Subcutaneous abdominal adipose tissue (tissue), 5 donors: ENCODE measurements at regions not wholly inside any gene's neighbourhood (a gene's known extent, or its start where the extent isn't known, plus 50 kb on each side); places are given as distances from the start of the nearest gene placed in this dataset.

ENCODE experiments used
- H3K27ac ChIP-seq: one replicate; pipeline ENCODE4 v1.7.0; 2013; ENCODE audit warnings: low read depth, mild to moderate bottlenecking, inconsistent platforms, low read length, moderate library complexity
- H3K27me3 ChIP-seq, 5 donors: one replicate each; pipeline ENCODE4 v1.7.0; 2013; ENCODE audit warnings: low read length in 5 of 5, inconsistent platforms in 1 of 5; ENCODE audit not compliant: control insufficient read depth in 5 of 5, insufficient read depth in 4 of 5
- H3K36me3 ChIP-seq, 5 donors: one replicate each; pipeline ENCODE4 v1.7.0; 2013; ENCODE audit warnings: low read length in 5 of 5; ENCODE audit not compliant: control insufficient read depth in 5 of 5, insufficient read depth in 5 of 5
- H3K4me1 ChIP-seq, 5 donors: one replicate each; pipeline ENCODE4 v1.7.0; 2013; ENCODE audit warnings: low read length in 5 of 5, mild to moderate bottlenecking in 3 of 5, moderate library complexity in 1 of 5; ENCODE audit not compliant: control insufficient read depth in 5 of 5, insufficient read depth in 5 of 5
- H3K4me3 ChIP-seq, 5 donors: one replicate each; pipeline ENCODE4 v1.7.0; 2013; ENCODE audit warnings: low read length in 5 of 5, low read depth in 1 of 5
- H3K9ac ChIP-seq, 5 donors: one replicate each; pipeline ENCODE4 v1.7.0; 2013; ENCODE audit warnings: low read length in 5 of 5, mild to moderate bottlenecking in 4 of 5, moderate library complexity in 3 of 5
- H3K9me3 ChIP-seq, 5 donors: one replicate each; pipeline ENCODE4 v1.7.0; 2013; ENCODE audit warnings: low read length in 5 of 5; ENCODE audit not compliant: control insufficient read depth in 5 of 5
- donor health status: healthy.
- donor health status: healthy.
- donor health status: healthy.
- donor health status: healthy.
- donor health status: healthy.

DNA sequence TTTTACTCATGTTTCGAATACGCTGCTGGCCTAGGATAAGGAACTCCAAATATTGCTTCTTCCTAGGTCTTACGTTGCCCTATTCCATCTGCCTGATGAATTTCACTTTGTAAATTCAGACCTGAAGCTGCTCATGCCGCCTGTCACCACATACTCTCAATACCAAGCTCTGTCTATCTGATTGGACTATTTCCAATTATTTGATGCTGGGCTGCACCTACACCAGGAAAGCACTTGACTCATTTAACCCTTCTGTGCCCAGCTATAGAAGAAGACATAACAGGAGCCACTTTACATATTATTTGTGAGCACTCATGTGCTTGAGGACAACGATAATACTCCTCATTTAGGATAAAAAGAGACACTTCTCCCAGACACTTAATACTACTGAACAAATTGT, 1293.9 kb upstream of the LRRTM1 start:
- Histone ChIP-seq H3K9ac (no peak overlapping the region), H3K4me1 (no peaks in the 10 kb centered on the region), H3K36me3 (no peaks in the 10 kb centered on the region), H3K27me3 (no peaks in the 10 kb centered on the region), H3K27ac (no peak overlapping the region), H3K4me3 (no peak overlapping the region), H3K9me3 (peaks cover 0 to 4% (median 0%) of the 10 kb centered on the region in 5 donors)

GRCh38 chr2:81589406-81589805, 1284.9 kb upstream of the LRRTM1 start:
- no peak overlapping the region for H3K4me3 ChIP-seq
- H3K36me3 ChIP-seq = no peaks in the 10 kb centered on the region
- H3K27me3 ChIP-seq = no peaks in the 10 kb centered on the region
- no peaks in the 10 kb centered on the region for H3K9me3 ChIP-seq
- no peak overlapping the region for H3K27ac ChIP-seq
- no peak overlapping the region for H3K9ac ChIP-seq
- no peaks in the 10 kb centered on the region for H3K4me1 ChIP-seq

DNA sequence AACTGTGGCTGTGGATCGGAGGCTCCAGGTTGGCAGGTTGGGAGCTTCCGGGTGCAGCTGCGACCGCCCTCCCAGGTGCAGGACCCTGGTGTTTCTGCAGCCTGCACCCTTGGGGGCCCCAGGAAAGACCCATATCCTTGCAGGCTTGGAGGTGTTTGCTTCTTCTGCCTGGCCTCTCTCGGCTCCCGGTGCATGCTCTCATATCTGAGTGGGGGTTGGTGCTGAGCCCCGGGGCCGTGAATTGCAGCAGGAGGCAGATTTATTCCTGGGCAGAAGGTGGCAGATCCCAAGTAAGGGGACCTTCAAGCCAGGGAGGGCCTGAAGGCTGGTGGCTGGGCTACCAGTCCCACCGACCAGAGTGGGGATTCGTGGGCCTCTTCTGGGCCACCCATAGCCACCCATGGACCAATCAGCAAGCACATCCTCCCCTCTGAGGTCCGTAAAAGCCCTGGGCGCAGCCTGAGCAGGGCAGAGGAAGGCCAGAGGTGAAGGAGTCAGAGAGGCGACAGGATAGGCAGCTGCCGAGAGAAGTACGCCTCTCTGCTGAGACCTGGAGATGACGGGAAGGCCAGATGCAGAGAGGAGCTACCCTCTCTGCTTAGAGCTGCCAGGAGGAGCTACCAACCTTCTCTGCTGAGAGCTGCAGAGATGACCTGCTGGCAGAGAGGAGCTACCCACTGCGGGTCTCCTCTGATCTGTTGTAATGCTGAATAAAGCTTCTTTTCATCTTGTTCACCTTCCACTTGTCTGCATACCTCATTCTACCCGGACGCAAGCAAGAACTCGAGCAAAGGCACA, 1279.0 kb upstream of the LRRTM1 start:
- no peak overlapping the region for H3K27ac ChIP-seq
- no peaks in the 10 kb centered on the region for H3K9me3 ChIP-seq
- no peaks in the 10 kb centered on the region for H3K4me1 ChIP-seq
- H3K9ac ChIP-seq = no peak overlapping the region
- H3K27me3 ChIP-seq = no peaks in the 10 kb centered on the region
- no peaks in the 10 kb centered on the region for H3K36me3 ChIP-seq
- H3K4me3 ChIP-seq = no peak overlapping the region

DNA sequence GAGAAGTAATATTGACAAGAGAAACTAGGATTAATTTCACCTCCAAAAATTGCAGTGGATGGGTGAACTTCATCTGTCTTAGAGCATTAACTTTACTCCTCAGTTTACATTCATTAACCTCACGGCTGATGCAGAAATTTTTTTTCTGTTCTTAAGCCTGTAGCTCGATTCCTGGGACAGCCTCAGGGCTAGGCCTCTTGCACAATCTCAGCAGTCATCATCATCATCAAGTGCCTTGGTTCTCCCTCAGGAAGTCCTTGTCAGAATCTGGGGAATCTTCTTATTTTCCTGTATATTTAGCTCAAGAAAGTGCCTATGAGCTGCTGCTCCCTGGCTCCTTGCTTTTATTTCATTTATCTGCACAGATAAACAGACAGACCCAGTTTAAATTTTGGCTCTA, 1272.2 kb upstream of the LRRTM1 start:
- H3K27me3 ChIP-seq = no peaks in the 10 kb centered on the region

DNA sequence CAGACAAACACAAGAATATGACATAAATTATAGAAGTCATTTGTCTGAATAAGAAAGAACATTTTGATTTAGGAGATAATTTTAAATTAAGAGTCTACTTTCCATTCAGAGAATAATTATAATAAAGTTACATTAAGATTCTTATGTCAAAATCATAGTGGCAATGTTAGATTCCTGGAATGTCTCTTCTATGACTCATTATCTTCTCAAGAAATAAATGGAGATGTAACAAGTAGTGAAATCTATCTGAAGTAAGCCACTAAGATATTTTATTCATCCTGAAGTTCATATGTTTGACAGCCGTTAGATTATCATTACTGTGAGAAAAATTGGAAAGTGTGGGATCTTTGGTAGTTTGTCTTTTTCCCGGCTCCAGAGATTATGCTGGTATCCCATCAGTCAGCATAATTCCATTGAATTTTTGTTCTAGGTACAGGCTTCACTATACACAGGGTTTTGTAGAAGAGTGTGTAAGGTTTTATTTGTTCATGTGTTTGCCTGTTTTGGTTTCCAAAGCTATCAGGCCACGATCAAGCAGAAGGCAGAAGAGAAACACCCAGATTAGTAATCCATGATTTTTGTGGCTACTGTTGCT, 1246.6 kb upstream of the LRRTM1 start:
- no peaks in the 10 kb centered on the region for H3K36me3 ChIP-seq
- no peaks in the 10 kb centered on the region for H3K4me1 ChIP-seq
- no peak overlapping the region for H3K9ac ChIP-seq
- H3K9me3 ChIP-seq = no peaks in the 10 kb centered on the region
- no peak overlapping the region for H3K4me3 ChIP-seq
- no peaks in the 10 kb centered on the region for H3K27me3 ChIP-seq
- H3K27ac ChIP-seq = no peak overlapping the region

More for the DNA sequence above, 1272.2 kb upstream of the LRRTM1 start:
- Histone ChIP-seq H3K4me1 (no peaks in the 10 kb centered on the region), H3K36me3 (no peaks in the 10 kb centered on the region), H3K27ac (no peak overlapping the region), H3K9ac (no peak overlapping the region), H3K9me3 (no peaks in the 10 kb centered on the region), H3K4me3 (no peak overlapping the region)

- no peak overlapping the region for H3K4me3 ChIP-seq
- H3K27ac ChIP-seq = no peak overlapping the region
- no peaks in the 10 kb centered on the region for H3K9me3 ChIP-seq
- no peaks in the 10 kb centered on the region for H3K27me3 ChIP-seq
- no peaks in the 10 kb centered on the region for H3K4me1 ChIP-seq
- H3K9ac ChIP-seq = no peak overlapping the region
- no peaks in the 10 kb centered on the region for H3K36me3 ChIP-seq
Observed at GRCh38 chr2:81550277-81550676, 1245.7 kb upstream of the LRRTM1 start.

GRCh38 chr2:81549646-81550045, 1245.1 kb upstream of the LRRTM1 start:
- no peak overlapping the region for H3K9ac ChIP-seq
- no peaks in the 10 kb centered on the region for H3K27me3 ChIP-seq
- H3K36me3 ChIP-seq = no peaks in the 10 kb centered on the region
- no peaks in the 10 kb centered on the region for H3K4me1 ChIP-seq
- no peaks in the 10 kb centered on the region for H3K9me3 ChIP-seq
- no peak overlapping the region for H3K4me3 ChIP-seq
- H3K27ac ChIP-seq = no peak overlapping the region

- Histone ChIP-seq H3K4me1 (no peaks in the 10 kb centered on the region), H3K4me3 (no peak overlapping the region), H3K36me3 (no peaks in the 10 kb centered on the region), H3K9ac (no peak overlapping the region), H3K9me3 (no peaks in the 10 kb centered on the region), H3K27ac (no peak overlapping the region), H3K27me3 (no peaks in the 10 kb centered on the region)
Observed at GRCh38 chr2:81545626-81546025, 1241.1 kb upstream of the LRRTM1 start.

DNA sequence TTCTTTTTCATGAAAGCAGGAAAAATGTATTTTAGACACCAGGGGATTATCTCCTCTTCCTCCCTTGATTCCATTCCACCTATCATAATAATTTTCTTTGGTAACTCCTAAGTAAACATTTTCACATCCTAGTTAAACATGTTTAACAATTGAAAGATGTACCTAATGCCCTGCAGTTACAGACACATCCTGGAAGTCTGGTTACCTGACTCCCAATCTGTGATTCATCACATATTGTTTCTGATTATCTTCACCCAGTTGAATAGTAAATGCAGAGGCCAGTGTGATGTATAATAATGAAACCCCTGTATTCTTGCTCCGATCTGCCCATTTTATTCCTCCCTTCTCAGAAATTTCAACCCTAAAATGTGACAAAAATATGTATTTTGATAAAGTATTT, 1237.6 kb upstream of the LRRTM1 start:
- Histone ChIP-seq H3K4me1 (no peaks in the 10 kb centered on the region), H3K27ac (no peak overlapping the region), H3K27me3 (no peaks in the 10 kb centered on the region), H3K9me3 (no peaks in the 10 kb centered on the region), H3K4me3 (no peak overlapping the region), H3K36me3 (no peaks in the 10 kb centered on the region), H3K9ac (no peak overlapping the region)

- Histone ChIP-seq H3K4me1 (no peaks in the 10 kb centered on the region), H3K9me3 (no peaks in the 10 kb centered on the region), H3K9ac (no peak overlapping the region), H3K4me3 (no peak overlapping the region), H3K36me3 (no peaks in the 10 kb centered on the region), H3K27ac (no peak overlapping the region), H3K27me3 (no peaks in the 10 kb centered on the region)
Observed at GRCh38 chr2:81529944-81530343, 1225.4 kb upstream of the LRRTM1 start.
